Stimulated activated CD8-positive, alpha-beta memory T cell treated with anti-CD3 and anti-CD28 coated beads, Interleukin-15, amount 100 ng/mL, for 48 hours (primary cell): ENCODE measurements at regions not wholly inside any gene's neighbourhood (a gene's known extent, or its start where the extent isn't known, plus 50 kb on each side); places are given as distances from the start of the nearest gene placed in this dataset.
"Not testable (repeated sequence)": the region's sequence is repeated elsewhere in the genome, so short reads cannot be mapped to it uniquely, and the experiment has no call there.

Experiments used
- DNase-seq, 2 donors: peaks; one replicate each; pipeline ENCODE4 v3.0.0-alpha.2; 2020; ENCODE audit warnings: low read depth in 2 of 2

GRCh38 chr15:45867281-45867680, 232.5 kb downstream of the SQOR start:
- no peak for DNase-seq

DNA sequence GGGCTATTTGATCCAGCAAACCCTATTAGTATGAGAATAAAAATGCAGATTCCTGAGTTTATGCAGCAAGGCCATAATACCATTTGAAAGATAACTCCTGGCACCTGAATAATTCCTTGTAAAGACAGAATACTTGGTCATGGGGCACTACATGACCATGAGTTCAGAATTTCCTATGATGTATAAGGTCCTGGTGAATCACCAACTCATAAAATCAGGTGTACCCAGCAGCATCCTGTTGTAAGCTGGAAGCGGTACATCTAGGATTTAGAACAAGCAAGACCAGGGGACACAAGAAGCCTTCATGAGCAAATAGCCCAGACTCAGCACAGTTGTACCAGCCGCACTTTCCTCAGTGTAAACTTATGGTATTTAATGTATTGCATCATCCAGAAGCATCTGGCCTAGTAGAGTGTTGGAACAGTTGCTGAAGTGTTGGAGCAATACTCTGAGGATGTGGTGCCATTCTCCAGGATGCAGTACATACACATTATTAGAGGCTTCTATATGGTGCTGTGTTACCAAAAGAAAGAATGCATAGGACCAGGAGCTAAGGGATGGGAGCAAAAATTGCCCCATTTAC, 233.4 kb downstream of the SQOR start:
- DNase-seq: no peak

DNA sequence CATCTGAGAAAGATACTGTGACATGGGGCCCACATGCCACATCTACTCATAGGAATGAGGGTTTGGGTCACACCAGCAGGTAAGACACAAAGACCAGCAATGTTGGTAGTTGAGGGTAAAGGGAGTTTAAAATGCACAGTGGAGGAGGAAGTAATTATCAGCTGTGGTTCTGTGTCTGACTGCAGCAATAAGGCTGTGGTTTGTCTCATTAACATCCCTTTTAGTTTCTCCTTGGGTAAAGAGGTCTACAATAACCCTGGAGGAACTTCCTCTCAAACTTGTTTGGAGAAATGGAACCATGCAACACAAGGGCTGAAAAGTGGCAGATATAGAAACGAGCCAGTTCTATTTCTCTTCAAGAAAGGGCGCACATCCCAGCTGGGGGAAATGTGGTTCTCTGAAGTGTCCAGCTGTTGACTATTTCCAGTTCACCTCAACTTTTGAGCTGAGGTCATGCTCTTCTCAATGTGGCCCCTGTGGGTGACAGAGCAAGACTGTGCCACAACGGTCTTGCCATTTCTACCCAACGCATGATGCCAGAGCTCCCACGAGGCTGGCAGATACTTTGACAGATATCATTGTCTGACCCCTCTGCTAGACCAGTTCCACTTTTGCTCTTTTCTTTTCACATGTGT, 234.3 kb downstream of the SQOR start:
- DNase-seq: no peak

DNA sequence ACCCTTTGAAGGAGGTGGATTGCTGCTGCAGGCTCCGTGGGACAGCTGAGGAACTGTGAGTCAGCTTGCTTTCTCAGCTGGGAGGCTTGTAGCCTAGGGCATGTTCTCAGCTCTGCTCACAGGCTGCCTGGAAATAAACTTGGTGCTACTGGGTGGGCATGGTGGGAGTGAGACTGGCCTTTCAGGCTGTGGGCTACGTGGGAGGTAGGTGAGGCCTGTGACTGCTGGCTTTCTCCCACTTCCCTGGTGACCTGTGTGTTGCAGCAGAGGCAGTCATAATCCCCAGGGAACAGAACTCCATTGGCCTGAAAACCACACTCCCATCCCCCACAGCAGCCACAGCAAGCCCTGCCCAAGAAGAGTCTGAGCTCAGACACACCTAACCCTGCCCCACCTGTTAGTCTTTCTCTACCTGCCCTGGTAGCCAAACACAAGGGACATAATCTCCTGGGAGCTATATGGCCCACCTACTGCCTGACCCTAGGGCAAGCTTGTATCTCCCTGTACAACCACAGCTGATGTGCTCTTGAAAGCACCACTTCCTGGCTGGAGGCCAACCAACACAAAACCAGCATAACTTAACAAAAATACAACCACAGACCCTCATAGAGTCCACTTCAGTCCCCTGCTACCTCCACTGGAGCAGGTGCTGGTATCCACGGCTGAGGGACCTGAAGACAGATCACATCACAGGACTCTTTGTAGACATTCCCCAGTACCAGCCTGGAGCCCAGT, 236.5 kb downstream of the SQOR start:
- no peak for DNase-seq

- DNase-seq: no peak
Measured at GRCh38 chr15:45873781-45874180, 239.0 kb downstream of the SQOR start.

DNA sequence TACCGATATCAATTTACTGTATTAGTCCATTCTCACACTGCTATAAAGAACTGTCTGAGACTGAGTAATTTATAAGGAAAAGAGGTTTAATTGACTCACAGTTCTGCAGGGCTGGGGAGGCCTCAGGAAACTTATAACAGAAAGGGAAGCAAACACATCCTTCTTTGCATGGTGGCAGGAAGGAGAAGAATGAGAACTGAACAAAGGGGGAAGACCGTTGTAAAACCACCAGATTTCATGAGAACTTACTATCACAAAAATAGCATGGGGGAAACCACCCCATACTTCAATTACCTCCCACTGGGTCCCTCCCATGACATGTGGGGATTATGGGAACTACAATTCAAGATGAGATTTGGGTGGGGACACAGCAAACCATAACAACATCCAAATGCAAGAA, 239.7 kb downstream of the SQOR start:
- not testable (repeated sequence) for DNase-seq

- no peak for DNase-seq
Measured at GRCh38 chr15:45884289-45884688, 249.5 kb downstream of the SQOR start.

DNA sequence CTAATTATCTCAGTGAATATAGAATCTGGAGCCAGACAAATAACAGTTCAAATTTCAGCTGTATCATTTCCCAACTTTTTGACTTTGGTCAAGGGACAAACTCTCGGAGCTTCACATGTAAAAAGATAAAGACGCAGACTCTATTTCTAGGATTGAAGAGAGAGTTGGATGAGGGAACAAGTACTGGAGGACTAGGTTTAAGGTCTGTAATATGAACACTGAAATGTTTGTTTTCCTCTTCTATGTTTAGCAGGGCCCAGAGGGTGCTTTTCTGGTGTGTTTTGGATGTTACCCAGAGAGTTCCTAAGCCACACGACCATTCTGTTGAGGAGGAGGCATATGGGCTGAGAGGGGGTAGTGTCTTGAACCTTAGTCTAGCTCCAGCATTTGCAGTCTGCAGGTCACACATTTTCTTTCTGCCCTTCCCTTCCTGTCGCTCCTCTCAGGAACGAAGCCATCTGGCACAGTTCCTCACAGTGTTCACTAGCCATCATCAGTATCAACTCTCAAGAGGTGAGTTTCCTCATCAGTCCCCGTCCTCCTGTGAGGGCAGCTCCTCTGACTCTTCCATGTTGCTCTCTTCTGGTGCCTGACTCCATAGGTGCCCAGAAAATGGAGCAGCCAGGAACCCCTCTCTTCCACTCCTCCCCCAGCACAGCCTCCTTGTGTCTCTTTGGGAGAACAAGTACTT, 250.1 kb downstream of the SQOR start:
- no peak for DNase-seq

- no peak for DNase-seq
Measured at GRCh38 chr15:45885801-45886200, 251.0 kb downstream of the SQOR start.

GRCh38 chr15:45891766-45892165, 256.9 kb downstream of the SQOR start:
- no peak for DNase-seq

DNA sequence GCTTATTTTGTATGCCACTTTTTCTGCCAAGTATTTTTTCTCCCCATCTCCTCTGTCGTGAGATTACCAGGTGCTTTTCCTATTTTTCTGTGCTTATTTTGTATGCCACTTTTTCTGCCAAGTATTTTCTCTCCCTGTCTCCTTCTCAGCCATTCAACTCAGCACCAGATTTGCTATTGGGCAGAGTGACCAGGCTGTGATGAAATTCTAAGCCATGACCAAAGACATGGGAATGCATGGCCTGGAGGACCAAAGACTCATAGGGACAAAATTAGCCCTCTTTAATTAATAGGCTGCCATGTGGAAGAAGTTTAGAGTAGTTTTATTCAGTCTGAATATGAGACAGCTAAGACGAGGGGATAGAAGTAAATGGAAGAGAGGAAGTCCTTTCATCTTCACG, 257.4 kb downstream of the SQOR start:
- no peak for DNase-seq

GRCh38 chr15:45903283-45903682, 268.5 kb downstream of the SQOR start:
- DNase-seq: no peak

GRCh38 chr15:45904019-45904418, 269.2 kb downstream of the SQOR start:
- DNase-seq: no peak

DNA sequence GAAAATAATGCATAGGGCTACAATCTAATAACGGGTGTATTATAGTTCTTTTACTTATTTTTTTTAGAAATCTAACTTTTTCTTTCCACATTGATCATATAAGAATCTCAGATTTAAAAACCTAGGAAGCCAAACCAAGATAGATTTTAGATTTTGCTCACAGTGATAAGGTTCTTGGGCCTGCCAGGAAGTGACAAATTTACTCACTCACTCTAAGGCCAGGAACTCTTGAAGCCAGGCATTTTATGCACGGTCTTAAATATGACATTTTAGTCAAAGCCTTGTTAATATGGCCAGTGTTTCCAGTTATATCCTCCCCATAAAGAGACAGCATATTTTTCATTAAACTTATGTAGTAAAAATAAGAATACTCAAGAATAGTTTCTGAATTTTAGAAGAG, 271.4 kb downstream of the SQOR start:
- DNase-seq: no peak

DNA sequence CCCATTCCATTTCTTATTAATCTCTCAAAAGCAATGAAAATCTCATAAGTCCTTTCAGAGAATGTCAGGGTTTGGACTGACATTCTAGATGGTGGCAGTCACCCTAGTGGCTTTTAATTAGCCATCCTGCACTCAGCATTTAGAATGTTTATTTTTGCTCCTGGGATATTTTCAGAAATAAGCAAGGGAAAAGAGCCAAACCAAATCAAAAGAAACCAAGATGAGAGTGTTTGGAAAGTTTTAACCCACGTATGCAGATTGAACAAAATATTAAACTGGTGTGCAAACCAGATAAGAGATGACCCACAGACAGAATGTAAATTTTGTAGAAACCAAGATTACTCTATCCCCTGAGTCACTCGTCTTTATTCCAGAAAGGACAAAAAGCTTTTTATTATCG, 275.8 kb downstream of the SQOR start:
- no peak for DNase-seq

DNA sequence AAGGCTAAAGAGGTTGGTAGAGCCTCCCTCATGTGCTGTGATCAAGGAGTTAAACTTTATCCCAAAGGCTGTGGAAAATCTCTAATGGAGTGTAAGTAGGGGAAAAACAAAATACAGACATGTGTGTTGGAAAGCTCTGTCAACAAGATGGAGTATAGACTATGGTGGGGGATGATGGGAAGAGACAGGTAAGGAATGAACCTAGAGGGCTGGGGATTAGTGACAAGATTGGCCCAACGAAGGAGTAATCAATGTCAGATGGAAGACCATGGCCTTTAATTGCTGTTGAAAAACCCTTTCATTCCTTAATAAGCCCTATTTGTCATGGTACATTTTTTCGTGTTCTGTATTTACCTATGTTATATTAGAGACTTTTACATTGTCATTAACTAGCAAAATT, 278.6 kb downstream of the SQOR start:
- DNase-seq: no peak

GRCh38 chr15:45914425-45914824, 279.6 kb downstream of the SQOR start:
- no peak for DNase-seq

- no peak for DNase-seq
Measured at GRCh38 chr15:45918839-45919238, 284.0 kb downstream of the SQOR start.

DNA sequence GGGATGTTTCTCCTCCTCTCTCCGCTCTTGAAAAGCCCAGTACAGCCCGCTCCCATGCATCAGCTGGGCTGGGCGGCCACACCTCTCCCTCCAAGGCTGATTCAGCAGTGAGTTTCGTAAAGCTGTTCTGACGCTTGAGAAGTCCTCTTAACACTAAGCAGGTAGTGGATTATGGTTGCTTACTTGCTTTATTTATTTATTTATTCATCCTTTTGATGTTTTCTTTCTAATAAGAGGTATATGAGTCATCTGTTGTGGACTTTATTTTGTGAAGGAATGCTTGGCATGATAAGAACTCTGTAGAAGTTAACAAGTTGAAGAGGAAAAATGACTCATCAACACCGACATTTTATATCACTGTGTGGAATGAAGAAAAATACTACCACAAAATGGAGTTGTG, 285.0 kb downstream of the SQOR start:
- no peak for DNase-seq

- DNase-seq: no peak
Measured at GRCh38 chr15:45921376-45921775, 286.5 kb downstream of the SQOR start.

DNA sequence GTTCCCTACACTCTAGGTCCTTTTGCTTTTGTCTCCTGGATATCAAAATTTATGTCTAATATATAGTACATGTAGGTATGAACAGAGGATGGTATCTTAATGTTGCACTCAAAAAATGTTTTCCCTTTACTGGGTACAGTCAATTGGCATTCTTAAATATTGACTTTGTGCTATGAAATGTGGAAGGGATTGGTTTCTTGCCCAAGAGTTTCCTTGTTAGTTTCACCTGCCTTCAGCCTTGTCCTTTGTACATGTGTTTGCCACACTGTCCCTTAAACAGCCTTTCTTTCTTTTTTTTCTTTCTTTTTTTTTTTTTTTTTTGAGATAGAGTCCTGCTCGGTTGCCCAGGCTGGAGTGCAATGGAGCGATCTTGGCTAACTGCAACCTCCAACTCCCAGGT, 287.1 kb downstream of the SQOR start:
- DNase-seq: no peak

- DNase-seq: no peak
Measured at GRCh38 chr15:45941367-45941766, 306.5 kb downstream of the SQOR start.

DNA sequence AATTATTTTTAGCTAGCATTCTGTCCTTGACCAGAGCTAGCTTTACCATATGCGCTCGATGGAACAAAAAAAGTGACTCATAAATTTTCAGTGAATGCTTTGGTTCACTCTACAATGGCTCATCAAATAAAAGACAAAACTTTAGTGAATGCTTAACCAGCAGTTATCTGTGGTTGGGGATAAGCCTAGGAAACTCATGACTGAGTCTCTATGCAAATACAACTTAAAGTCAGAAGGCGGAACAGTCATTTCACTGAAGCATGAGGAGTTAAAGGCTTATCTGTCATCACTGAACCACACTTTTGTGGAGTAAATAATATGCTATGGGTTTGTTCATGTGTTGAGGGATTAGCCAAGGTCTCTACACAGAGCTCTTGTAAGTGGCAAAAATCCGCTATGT, 308.4 kb downstream of the SQOR start:
- DNase-seq: no peak
